MCF 10A (cell line): ENCODE measurements at regions not wholly inside any gene's neighbourhood (a gene's known extent, or its start where the extent isn't known, plus 50 kb on each side); places are given as distances from the start of the nearest gene placed in this dataset.

Experiments used
- BruUV-seq: library from RNA; stranded (reverse); fragments of 400-500 nt; replicated peaks from 2 replicates; lab custom pipeline; 2021; lab: Mats Ljungman, UMichigan
- CTCF ChIA-PET: fragments of 300-600 bp; sonication (Branson Sonifier 250); formaldehyde crosslinking; extraction: SDS; loops from one replicate; lab custom pipeline; 2021; ENCODE audit warnings: antibody characterized with exemption, inconsistent platforms; lab: Yijun Ruan, JAX
- POLR2A ChIA-PET: fragments of 300-600, 350-650 bp; sonication (Branson Sonifier 250); formaldehyde crosslinking; extraction: SDS; loops from one replicate; lab custom pipeline; 2020; ENCODE audit warnings: antibody characterized with exemption, inconsistent platforms; lab: Yijun Ruan, JAX
- DNase-seq: peaks from one replicate; pipeline ENCODE4 v3.0.0-alpha.2; 2018; ENCODE audit not compliant: unreplicated experiment
- H3K27ac Mint-ChIP-seq: one replicate; pipeline ENCODE4 v1.8.0; 2022; ENCODE audit warnings: mild to moderate bottlenecking, low read depth, mixed read lengths; ENCODE audit not compliant: unreplicated experiment
- H3K27me3 Mint-ChIP-seq: one replicate; pipeline ENCODE4 v1.8.0; 2022; ENCODE audit warnings: mixed read lengths; ENCODE audit not compliant: insufficient read depth, unreplicated experiment
- H3K36me3 Mint-ChIP-seq: one replicate; pipeline ENCODE4 v1.8.0; 2022; ENCODE audit warnings: mild to moderate bottlenecking, moderate library complexity, mixed read lengths; ENCODE audit not compliant: insufficient read depth, unreplicated experiment
- H3K4me1 Mint-ChIP-seq: one replicate; pipeline ENCODE4 v1.8.0; 2022; ENCODE audit warnings: mixed read lengths; ENCODE audit not compliant: insufficient read depth, unreplicated experiment
- H3K4me3 Mint-ChIP-seq: one replicate; pipeline ENCODE4 v1.8.0; 2022; ENCODE audit warnings: mild to moderate bottlenecking, moderate library complexity, mixed read lengths; ENCODE audit not compliant: unreplicated experiment
- H3K9me3 Mint-ChIP-seq: one replicate; pipeline ENCODE4 v1.8.0; 2022; ENCODE audit warnings: mixed read lengths; ENCODE audit not compliant: unreplicated experiment
- CTCF ChIP-seq: fragments of 200-600 bp; IDR thresholded peaks from one replicate; pipeline ENCODE4 v1.8.0; 2022; ENCODE audit warnings: antibody characterized with exemption, mild to moderate bottlenecking; ENCODE audit not compliant: unreplicated experiment
- intact Hi-C: fragments of 100-400 bp; cut with micrococcal nuclease; formaldehyde crosslinking; loops from 2 replicates; pipeline ENCODE4 v1.14.1; 2022

GRCh38 chr4:57580710-57581599 lies 470.8 kb upstream of the IGFBP7 start:
- POLR2A ChIA-PET: no interaction called here
- CTCF ChIA-PET: no interaction called here
- Mint-ChIP-seq H3K4me3 (no peak overlapping the region), H3K4me1 (no peaks in the 10 kb centered on the region), H3K27ac (no peak overlapping the region), H3K9me3 (no peaks in the 10 kb centered on the region), H3K27me3 (no peaks in the 10 kb centered on the region), H3K36me3 (no peaks in the 10 kb centered on the region)
- TF ChIP-seq CTCF: no peak
- no TSS peak for BruUV-seq
- no peak for DNase-seq
- intact Hi-C loops: no loop called here

- BruUV-seq: no TSS peak
- no peak for DNase-seq
- CTCF ChIA-PET: interaction anchor here (0.6 kb wide), 2 partner anchors 18 to 1349 kb away, joined by 3 read pairs; no protein-coding TSS in a partner anchor
- Mint-ChIP-seq H3K9me3 (no peaks in the 10 kb centered on the region), H3K36me3 (no peaks in the 10 kb centered on the region), H3K27me3 (no peaks in the 10 kb centered on the region), H3K27ac (no peak overlapping the region), H3K4me1 (no peaks in the 10 kb centered on the region), H3K4me3 (no peak overlapping the region)
- POLR2A ChIA-PET: no interaction called here
- no peak for TF ChIP-seq CTCF
- intact Hi-C loops: loop anchor here (10.0 kb wide), 1 partner anchor 131 kb away; no protein-coding TSS in a partner anchor
Observed at GRCh38 chr4:57575426-57575825, 465.2 kb upstream of the IGFBP7 start.

- H3K4me3 Mint-ChIP-seq: no peak overlapping the region
- H3K27me3 Mint-ChIP-seq: no peaks in the 10 kb centered on the region
- intact Hi-C loops: no loop called here
- no peak for DNase-seq
- no peak overlapping the region for H3K27ac Mint-ChIP-seq
- TF ChIP-seq CTCF: no peak
- CTCF ChIA-PET: interaction anchor here (0.6 kb wide), 2 partner anchors 527 to 578 kb away, joined by 3 read pairs; no protein-coding TSS in a partner anchor
- no peaks in the 10 kb centered on the region for H3K4me1 Mint-ChIP-seq
- BruUV-seq: no TSS peak
- H3K36me3 Mint-ChIP-seq: no peaks in the 10 kb centered on the region
- no peaks in the 10 kb centered on the region for H3K9me3 Mint-ChIP-seq
- POLR2A ChIA-PET: no interaction called here
Observed at GRCh38 chr4:57554556-57555092, 444.4 kb upstream of the IGFBP7 start.

- H3K4me1 Mint-ChIP-seq: no peaks in the 10 kb centered on the region
- BruUV-seq: no TSS peak
- no peak overlapping the region for H3K4me3 Mint-ChIP-seq
- no peak overlapping the region for H3K27ac Mint-ChIP-seq
- no peaks in the 10 kb centered on the region for H3K36me3 Mint-ChIP-seq
- no peaks in the 10 kb centered on the region for H3K9me3 Mint-ChIP-seq
- intact Hi-C loops: no loop called here
- POLR2A ChIA-PET: interaction anchor here (0.6 kb wide), 1 partner anchor 235 kb away, joined by 3 read pairs; no protein-coding TSS in a partner anchor
- no peaks in the 10 kb centered on the region for H3K27me3 Mint-ChIP-seq
- CTCF ChIA-PET: interaction anchor here (0.6 kb wide), 1 partner anchor 528 kb away, joined by 3 read pairs; no protein-coding TSS in a partner anchor
- no peak for DNase-seq
- TF ChIP-seq CTCF: no peak
Observed at GRCh38 chr4:57553728-57554127, 443.5 kb upstream of the IGFBP7 start.
